NCI-H2081 treated with DMSO at 0.1 percent for 48 hours (cell line): ENCODE measurements at regions not wholly inside any gene's neighbourhood (a gene's known extent, or its start where the extent isn't known, plus 50 kb on each side); places are given as distances from the start of the nearest gene placed in this dataset.

Experiments used
- DNase-seq: peaks from one replicate; lab custom pipeline; 2025; lab: John Stamatoyannopoulos, UW

DNA sequence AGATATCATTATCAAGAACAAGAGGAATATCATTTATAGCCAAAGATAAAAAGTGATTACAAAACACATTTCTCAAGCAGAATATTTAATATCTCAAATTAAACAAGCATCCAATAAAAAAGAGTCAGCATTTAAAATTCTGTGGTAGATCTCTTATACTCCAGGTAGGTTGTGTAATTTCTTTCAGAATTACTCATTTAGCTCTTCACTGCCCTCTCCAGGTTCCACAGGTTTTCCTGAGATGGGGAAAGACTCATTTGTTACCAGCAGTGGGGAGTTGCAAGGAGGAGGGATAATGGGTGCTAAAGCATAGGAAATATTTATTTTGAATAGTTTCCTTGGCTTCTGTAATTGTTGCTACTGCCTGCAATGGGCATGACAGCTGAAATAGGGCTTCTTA, 83.1 kb upstream of the RASGRP1 start:
- DNase-seq: no peak

DNA sequence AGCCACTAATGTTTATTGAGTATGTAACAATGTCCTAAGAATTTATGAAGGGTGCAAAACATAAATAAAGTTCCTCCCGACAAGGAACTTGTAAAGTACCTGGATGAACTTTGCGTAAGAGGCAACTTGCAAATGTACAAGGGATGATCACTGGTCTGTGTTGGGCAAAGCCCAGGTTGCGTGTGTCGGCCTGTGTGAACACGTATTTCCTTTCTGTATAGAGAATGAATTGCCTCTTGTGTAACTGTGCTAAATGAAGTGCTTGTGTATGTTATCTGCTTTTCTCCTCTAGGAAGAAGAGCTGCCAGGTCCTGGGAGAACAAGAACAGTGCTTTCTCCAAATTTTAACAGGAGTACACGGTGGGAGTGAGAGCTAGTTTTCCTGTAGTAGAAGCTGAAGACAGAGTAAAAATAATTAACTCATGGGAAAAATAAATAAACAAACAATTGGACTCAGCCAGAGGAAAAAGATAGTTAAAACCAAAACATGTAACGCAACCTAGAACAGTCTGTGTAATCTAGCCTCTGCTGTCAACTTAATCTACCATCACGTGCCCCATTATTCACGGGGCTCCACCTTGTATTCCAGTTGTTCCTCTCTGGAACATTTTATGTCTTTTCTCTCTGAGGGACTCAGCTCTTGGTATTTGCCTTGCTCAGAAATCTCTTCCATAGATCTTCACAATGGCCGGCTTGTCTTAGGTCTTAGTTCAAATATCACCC, 83.7 kb upstream of the RASGRP1 start:
- DNase-seq: no peak

DNA sequence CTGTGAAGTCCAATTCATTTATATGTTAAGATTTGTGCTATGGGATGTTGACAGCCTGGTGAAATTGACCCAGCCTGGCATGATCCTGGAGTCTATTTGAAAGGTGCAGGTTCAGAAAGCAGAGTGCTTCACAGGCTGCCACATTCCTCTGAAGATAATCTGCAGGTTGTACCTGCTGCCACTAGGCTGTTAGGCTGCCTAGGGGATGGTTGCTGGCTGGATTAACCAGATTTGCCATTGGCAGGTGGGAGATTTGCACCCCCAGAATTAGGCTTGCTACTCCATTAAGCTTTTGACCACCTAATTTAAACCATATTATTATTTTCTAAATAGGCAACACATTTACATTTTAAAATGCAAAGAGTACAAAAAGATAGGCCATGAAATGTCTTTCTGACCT, 85.8 kb upstream of the RASGRP1 start:
- DNase-seq: no peak

DNA sequence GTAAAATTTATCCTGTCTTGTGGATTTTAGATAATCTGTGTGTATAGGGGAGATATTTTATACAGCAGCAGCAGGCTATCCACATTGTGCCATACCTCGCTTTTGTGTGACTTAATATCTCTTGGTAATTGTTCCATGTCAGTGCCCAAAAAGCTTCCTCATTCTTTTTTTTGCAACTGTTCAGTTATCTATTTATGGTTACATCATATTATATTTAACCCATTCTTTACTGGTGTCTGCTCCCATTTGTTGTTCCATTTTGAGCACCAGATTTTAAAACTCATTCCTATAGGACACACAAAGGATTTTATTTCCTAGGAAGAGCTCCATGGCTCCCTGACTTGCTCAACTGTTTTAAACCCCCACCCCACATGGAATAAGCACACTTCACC, 86.3 kb upstream of the RASGRP1 start:
- no peak for DNase-seq

DNA sequence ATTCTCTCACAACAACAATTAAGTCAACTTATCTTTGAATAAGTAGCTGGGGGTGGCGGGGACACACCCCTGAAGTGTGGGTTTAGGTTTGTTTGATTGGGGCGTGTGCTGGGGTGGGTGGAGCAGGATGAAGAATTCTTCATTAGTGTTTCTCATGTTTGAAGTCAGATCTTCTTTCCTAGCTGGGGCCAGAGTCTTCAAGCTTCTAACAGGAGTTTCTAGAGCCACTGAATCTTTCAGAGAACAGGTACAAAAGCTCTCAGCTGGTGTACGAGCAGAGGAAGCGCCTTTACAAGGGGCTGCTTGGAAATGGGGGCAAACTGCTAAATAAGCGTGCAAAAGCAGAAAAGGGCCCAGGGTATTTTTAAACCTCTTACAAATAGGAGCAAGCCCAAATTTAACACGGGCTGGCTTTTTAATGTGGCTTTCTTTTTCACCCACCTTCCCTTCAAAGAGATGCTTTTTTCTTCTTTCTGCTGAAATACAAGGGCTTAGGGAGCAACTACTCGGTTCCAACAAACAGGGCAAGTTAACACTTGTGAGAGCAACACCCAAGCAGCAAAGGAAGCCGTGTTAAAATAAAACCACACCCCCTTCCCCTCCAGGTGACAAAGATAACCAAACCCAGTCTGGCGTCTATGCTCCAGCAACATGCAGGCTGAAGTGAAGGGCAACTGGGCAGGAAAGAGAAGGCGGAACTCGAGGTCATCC, 86.9 kb upstream of the RASGRP1 start:
- no peak for DNase-seq

DNA sequence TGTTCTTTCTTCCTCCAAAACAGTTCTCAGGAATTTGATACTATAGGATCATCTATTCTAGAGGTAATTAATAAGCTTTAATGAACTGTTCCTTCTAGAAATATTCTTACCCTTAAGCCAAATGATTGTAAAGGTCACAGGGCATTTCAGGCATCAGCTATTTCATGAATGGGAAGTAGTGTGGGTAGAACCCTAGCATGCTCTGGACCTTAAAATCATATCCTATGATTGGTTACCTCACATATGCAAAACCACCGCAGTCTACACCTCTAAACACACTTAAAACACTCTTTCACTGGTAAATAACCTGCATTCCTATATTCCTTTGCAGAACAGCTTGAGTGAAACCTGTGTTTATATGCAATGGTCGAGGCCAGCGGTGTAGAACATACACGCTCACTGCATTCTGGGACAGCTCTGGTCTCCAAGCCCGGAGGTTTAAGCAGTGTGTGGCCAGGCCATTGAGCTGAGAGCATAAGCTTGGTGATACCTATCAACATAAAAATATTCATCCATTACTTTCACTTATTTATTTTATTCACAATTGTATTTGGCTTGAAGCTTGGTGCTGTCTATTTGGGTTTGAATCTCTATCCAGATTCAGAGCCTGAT, 87.7 kb upstream of the RASGRP1 start:
- DNase-seq: no peak

DNA sequence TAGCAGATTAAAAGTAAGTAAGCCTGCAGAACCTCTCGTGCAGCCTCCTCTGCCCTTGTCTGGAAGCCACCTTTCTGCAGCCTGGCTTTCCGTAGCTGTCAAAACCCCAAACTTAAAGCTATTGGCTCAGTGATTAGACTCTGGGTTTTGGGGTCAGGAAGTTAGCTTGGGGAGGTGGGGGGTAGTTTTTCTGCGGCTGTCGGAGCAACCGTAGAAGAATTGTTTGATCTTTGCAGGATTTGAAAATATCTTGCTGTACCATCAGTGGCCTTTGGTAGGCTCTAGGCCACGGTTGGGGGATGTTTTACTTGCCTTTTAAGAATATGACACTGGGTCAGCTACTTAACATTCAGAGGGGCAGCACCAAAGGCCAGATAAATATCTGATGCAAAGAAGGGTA, 88.4 kb upstream of the RASGRP1 start:
- no peak for DNase-seq

DNA sequence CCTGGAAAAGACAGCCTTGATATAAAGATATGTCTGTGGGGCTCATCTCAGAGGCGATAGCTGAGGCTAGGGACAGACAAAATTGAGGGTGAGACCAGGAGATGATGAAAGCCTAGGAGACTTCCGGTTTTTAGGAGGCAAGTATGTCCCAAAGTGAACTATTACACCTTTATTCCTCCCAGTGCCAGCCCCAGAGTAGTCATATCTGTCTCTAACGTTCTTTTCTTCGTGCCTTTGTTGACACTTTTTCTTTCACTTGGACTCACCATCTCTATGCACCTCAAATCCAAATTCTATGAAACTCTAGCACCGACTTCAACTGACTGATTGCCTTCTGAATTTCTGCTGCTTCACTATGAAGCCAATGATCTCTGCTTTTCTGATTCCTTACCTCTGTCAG, 93.8 kb upstream of the RASGRP1 start:
- no peak for DNase-seq

DNA sequence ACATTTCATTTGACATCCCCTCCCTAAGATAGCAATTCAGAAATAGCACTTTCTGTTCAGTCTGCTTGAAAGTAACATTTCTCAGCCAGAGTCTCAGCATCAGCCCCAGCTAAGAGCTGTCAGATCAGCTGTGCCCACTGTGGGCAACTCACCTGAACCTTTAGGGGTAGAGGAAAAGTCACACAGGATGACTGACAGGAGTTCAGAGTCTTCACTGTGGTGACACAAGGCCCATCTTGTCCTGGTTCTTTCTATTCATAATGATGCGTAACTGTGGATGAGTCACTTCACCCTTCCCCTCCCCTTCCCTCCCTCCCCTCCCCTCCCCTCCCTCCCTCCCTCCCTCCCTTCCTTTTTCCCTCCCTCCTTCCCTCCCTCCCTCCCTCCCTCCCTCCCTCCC, 96.1 kb upstream of the RASGRP1 start:
- DNase-seq: no peak

DNA sequence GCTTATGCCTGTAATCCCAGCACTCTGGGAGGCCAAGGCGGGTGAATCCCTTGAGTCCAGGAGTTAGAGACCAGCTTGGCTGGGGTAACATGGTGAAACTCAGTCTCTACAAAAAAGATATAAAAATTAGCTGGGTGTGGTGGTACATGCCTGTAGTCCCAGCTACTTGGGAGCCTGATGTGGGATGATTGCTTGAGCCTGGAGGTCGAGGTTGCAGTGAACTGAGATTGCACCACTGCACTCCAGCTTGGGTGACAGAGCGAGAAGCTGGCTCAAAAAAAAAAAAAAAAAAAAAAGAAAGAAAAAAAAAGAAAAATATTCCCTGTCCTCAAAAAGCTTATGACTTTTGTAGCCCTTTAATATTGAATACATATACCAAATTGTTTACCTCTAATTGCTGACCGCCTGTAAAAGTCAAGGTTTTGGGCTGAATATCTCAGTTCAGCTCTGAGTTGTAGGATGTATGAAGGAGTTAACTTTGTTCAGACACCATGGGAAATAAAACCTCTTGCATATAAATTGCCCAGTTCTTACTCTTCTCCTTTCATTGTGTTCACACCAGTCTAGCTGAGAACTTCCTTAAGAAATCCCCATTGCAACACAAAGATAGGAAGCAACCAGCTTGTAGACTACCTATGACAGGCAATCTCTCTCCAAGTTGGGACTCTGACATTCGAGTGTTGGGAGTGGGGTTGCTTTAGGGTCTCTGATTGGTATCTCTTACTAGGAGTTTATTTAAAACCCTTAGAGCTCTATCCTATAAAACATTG, 97.6 kb upstream of the RASGRP1 start:
- DNase-seq: no peak

DNA sequence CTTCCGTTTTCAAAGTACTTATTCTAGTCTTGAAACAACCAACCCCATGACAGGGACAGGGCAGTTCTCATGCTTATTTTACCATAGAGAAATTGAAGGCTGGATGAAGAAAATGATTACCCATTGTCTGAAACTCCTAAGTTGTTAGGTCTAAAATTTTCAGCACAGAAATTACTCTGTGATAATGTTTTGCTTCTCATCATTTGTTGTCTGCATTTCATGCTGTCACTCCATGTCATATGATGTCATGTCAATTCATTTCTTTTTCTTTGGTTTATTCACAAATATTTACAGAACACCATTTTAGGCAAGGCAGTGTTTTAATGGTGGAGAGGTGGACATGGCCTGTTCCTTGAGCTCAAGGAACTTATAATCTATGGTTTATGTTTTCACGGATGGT, 98.2 kb upstream of the RASGRP1 start:
- no peak for DNase-seq

DNA sequence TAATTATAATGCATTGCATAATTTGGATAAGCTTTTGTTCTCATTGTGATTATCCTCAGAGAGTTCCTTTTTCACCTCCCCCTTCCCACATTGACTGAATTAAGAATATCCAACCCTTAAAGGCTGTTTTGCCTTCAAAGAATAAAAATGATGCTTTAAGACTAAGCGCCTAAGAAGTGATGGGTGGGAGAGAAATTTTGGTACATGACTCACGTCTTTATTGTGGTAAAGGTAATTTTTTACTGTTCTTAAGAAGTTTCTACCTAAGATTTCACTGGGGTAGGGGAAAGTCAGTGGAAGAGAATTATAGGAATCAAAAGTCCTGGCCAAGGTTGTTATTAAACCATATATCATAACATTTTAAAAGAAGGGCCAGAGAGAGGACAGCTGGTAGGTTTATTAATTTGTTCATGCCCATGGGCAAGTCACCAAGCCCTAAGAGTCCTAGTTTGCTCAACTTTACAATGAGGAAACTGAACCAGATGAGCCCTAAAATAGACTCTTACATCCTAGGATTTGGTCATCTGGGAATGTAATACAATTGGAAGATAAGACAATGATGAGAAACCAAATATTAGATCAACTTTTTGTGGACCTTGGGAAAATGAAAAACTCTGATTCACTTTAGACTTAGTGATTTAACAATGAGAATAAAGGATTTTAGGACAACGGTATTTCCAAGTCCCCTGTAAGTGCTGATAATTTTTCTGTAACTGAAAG, 101.1 kb upstream of the RASGRP1 start:
- no peak for DNase-seq

DNA sequence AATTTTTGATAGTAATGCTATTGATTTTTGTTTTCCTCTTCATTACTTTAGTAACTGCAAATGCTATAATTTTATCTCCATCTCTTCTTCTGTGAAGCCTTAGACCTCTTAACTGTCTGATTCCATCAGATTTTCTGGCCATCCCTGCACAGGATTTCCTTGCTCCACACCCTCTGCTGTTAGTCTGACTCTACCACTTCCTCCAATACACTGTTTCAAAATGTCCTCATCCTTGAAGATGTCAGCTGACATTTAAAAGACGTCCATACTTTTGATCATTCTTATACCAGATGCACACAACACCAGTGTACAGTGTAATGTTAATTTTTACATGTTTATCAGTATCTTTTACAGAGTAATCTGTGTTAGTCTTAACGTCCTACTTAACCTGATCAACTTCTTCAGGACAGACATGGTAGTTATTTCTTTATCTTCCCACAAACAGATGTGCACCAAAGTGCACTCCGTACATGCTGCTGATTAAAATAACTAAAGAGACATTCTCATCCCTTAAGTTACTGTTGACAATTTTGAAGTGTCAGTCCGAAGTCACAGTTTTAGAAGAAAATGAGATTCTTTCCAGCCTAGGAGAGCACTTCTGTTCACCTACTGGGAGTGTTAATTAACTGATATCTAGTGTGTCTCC, 102.4 kb upstream of the RASGRP1 start:
- DNase-seq: no peak

DNA sequence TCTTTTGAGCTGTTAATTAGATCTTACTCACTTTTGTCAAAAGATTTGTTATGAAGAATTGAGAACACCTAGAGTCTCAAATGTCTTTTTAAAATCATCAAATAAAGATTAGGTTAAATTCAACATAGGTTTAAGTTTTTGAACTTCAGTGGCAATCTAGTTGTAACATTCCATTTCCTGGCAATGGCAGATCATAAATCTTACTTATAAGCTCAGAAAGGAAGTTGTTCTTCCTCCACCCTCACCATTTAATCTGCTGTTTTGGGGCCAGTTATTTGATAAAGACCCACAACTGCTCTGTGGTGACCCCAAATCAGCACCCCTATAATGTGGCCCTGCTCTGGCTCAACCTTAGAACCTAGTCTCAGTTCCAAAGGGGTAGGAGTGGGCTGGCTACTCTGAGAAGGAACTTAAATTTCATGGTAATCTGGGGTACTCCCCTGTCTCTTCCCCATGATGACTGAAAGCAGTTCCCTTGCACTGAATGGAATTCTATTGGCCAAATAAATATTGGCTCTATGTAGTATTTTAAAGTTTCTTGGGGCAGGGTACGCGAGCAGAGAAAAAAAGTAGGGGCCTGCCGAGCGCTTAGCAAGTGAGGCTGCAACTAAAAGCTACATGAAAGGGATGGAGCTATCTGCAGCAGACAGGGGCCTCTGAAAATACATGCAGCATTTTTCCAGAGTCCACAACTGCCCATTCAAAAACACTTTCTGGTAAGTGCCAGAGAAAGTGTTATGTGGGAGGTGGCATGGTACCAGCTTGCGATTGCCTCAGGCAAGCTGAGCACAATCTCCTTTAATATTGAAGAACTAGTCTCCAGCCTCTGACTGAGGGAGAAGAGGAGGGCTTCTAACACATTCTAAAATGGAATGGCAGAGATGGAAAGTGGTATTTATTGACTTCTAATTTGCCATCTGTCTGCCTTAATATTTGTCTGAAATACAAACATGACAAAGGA, 103.6 kb upstream of the RASGRP1 start:
- DNase-seq: no peak

DNA sequence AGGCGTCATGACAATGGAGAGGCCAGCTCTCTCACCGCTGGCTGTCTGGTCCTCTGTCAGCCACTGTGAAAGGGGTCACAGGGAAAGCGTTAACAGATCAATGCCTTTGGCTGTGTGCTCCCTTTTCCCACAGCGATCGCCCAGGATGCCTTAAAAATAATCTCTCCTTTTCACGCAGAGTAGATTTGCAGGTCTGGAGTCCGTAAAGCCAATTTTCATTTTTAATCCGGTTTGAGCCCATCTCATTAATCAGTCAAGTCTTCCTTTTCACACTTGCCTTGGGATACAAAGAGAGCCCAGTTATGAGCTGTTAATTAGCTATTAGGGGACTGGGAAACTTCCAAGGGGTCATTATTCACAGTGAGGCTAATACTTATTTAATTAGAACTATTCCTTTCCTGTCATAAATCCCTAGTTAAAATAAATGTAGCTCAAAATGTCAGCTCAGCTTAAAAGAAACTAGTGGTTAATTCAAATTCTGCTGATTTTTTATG, 104.3 kb upstream of the RASGRP1 start:
- DNase-seq: no peak

DNA sequence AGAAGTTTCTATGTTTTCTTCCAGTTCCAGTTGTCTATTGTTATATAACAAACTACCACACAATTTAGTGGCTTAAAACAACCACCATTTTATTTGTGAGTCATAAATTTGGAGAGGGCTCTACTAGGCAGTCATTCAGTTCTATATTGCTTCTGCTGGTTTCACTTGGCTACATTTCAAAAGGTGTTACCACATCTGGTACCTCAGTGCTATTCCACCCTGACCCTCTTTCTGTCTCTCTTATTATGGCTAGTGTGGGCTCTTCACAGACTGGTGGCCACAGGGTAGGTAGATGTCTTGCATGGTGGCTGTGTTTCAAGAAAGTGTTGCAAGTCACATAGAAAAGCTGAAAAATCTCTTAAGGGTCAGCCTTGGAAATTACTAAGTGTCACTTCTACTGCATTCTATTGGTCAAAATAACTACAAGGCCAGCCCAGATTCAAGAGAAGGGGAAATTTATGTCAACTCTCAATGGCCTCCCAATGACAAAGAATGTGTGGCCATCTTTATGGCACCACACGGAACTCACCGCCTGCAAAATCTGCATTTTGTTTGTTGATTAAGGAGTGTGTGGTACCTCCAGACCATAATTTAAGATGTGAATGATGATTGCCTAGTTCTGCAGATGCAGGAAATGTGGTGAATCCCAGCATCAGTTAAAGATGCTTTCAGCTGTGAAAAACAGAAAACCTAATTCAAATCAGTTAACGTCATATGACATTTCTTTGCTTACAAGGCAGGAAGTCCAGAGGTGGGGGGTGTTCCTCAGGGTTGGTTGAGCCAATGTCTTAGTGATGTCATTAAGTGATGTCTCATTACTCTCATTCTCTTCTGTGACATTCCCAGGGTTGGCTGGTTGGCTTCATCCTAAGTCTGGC, 105.8 kb upstream of the RASGRP1 start:
- DNase-seq: no peak

DNA sequence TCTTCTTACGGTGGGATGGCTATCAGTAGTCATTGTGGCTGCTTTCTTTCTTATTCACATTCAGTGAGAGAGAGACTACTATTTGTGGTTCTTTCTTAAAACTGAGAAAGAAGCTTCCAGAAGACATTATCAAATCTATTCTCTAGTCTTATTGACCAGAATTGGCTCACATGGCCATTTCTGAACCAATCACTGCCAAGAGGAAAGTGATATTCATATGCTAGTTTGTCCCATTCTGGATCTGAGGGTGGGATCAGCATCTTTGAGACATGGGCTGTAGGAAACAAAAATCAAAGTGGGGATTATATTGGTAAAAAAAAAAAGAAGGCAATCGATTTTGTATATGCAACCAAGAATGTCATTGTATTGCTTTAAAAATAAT, 106.4 kb upstream of the RASGRP1 start:
- no peak for DNase-seq

DNA sequence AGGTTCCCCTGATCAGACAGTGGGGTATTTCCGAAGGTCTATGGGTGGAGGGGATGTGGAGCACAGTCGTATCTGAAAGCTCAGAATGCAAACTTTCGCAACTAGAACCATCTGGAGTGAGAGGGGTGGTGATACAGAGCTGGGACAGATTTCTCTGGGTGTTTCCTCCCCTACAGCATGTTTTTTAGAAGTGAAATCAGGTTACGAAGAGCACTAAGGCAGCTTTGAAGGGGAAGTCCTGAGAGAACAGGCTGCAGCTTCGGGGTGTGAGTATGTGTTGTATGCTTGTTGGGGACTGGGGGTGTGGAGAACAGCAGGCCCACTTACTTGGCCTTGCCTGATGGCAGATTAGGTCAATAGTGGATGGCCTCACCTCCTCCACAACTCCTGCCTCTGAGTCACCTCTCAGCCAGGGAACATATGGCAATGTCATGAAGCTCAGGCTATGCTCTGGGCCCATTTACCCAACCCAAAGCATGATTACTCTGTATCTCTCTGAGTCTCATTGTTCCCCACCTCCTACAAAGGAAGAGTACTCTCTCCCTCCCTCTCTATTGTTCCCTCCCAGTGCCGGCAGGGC, 107.2 kb upstream of the RASGRP1 start:
- DNase-seq: no peak

DNA sequence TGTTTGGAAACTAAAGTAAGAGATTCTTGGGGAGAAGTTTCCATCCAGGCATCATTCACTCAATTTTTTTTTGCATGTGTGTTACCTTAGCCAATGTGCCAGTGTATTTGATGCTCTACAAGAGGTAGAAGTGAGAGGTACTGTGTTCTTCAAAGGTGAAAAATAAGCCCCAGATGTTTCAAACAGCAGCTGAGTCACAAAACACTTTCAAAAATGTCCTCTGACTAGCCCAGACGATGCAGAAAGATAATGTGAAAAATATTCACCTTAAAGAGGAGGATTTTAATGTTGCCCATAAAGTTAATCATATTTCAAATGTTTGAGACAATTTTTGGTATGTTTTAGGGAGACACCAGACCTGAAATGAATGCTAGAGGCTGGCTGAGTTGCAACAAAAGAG, 107.7 kb upstream of the RASGRP1 start:
- no peak for DNase-seq
